ENCODE measurements at regions not wholly inside any gene's neighbourhood (a gene's known extent, or its start where the extent isn't known, plus 50 kb on each side); places are given as distances from the start of the nearest gene placed in this dataset.
A peak's percentile ranks its signal among the peaks of the same experiment; 100 is the strongest.
"Not testable (repeated sequence)": the region's sequence is repeated elsewhere in the genome, so short reads cannot be mapped to it uniquely, and the experiment has no call there.

- DNase-seq, result no peak
These were observed 102.1 kb downstream of the SHCBP1 start for GRCh38 chr16:46519063-46519462.

- DNase-seq, result no peak
These were observed 124.5 kb downstream of the SHCBP1 start for GRCh38 chr16:46496701-46497100.

GRCh38 chr16:46482895-46483294 is 138.3 kb downstream of the SHCBP1 start:
- no peak for DNase-seq

GRCh38 chr16:46466239-46466638 is 154.9 kb downstream of the SHCBP1 start:
- no peak for DNase-seq

GRCh38 chr16:46454801-46455200 is 166.4 kb downstream of the SHCBP1 start:
- DNase-seq, result not testable (repeated sequence)

GRCh38 chr16:46428108-46429061 is 192.8 kb downstream of the SHCBP1 start:
- no peak for DNase-seq

- no peak for DNase-seq
These were observed 193.7 kb downstream of the SHCBP1 start for GRCh38 chr16:46427340-46428107.

GRCh38 chr16:46426336-46426735 is 194.8 kb downstream of the SHCBP1 start:
- DNase-seq, result no peak

GRCh38 chr16:46404028-46404427 is 217.2 kb downstream of the SHCBP1 start:
- no peak for DNase-seq

GRCh38 chr16:46398559-46398958 is 222.6 kb downstream of the SHCBP1 start:
- not testable (repeated sequence) for DNase-seq

- DNase-seq, result not testable (repeated sequence)
These were observed 224.3 kb downstream of the SHCBP1 start for GRCh38 chr16:46396883-46397270.

GRCh38 chr16:46396131-46396882 is 224.9 kb downstream of the SHCBP1 start:
- DNase-seq, result not testable (repeated sequence)

GRCh38 chr16:46395391-46395921 is 225.7 kb downstream of the SHCBP1 start:
- DNase-seq, result not testable (repeated sequence)

- not testable (repeated sequence) for DNase-seq
These were observed 226.2 kb downstream of the SHCBP1 start for GRCh38 chr16:46394963-46395362.

- not testable (repeated sequence) for DNase-seq
These were observed 227.0 kb downstream of the SHCBP1 start for GRCh38 chr16:46394149-46394548.

- DNase-seq, result not testable (repeated sequence)
These were observed 228.1 kb downstream of the SHCBP1 start for GRCh38 chr16:46392930-46393722.

GRCh38 chr16:46390660-46391462 is 230.3 kb downstream of the SHCBP1 start:
- peak; percentile 4 for DNase-seq

GRCh38 chr16:46389561-46390041 is 231.6 kb downstream of the SHCBP1 start:
- DNase-seq, result peak; percentile 64

GRCh38 chr16:46388939-46389491 is 232.2 kb downstream of the SHCBP1 start:
- not testable (repeated sequence) for DNase-seq

GRCh38 chr16:46388354-46388753 is 232.8 kb downstream of the SHCBP1 start:
- DNase-seq, result not testable (repeated sequence)
